BJ (cell line): ENCODE measurements at regions not wholly inside any gene's neighbourhood (a gene's known extent, or its start where the extent isn't known, plus 50 kb on each side); places are given as distances from the start of the nearest gene placed in this dataset.

Source experiments
- CTCF ChIA-PET: fragments of 350-600 bp; formaldehyde crosslinking; extraction: SDS; loops from one replicate; lab custom pipeline; 2021; ENCODE audit warnings: antibody characterized with exemption, inconsistent platforms; lab: Yijun Ruan, JAX
- POLR2A ChIA-PET: fragments of 300-600 bp; sonication (Branson Sonifier 250); formaldehyde crosslinking; extraction: SDS; loops from one replicate; lab custom pipeline; 2021; ENCODE audit warnings: antibody characterized with exemption; lab: Charles Lee
- DNase-seq: peaks from one replicate; pipeline ENCODE4 v3.0.0-alpha.2; 2011; ENCODE audit warnings: low read depth
- H3K27me3 ChIP-seq: 2 replicates; pipeline ENCODE4 v1.6.0; 2011; ENCODE audit warnings: low read length; ENCODE audit not compliant: control insufficient read depth, insufficient read depth
- H3K36me3 ChIP-seq: 2 replicates; pipeline ENCODE4 v1.5.1; 2011; ENCODE audit warnings: low read length; ENCODE audit not compliant: control insufficient read depth, insufficient read depth
- H3K4me3 ChIP-seq: 2 replicates; pipeline ENCODE4 v1.5.1; 2011; ENCODE audit warnings: low read depth, mild to moderate bottlenecking, control low read depth, low read length
- TF ChIP-seq, protein P1 (sequence below): IDR thresholded peaks from 2 replicates; pipeline ENCODE4 v1.5.1; 2011; ENCODE audit warnings: low read depth, mild to moderate bottlenecking, control low read depth, inconsistent platforms, low read length, moderate library complexity; ENCODE audit not compliant: insufficient read depth

DNA sequence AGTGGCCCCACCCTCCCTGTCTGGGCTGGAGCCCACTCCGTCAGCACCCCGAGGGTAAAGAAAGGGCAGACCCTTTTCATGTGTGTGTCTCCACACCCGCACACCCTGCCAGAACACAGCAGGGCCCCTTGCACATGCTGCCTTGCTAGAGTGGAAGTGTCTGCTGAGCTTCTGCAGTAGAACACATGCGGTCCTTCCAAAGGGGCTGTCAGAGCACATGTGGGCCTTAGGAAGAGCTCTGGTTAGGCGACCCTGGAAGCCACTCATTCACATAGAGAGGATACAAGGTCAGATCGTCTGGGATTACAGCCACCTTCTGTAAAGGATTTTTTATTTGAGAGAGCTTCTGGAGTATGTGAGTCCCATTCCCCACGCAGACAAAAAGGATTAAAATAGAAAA lies 613.2 kb upstream of the RAB6C start:
- POLR2A ChIA-PET = no interaction called here
- TF ChIP-seq, protein P1, sequence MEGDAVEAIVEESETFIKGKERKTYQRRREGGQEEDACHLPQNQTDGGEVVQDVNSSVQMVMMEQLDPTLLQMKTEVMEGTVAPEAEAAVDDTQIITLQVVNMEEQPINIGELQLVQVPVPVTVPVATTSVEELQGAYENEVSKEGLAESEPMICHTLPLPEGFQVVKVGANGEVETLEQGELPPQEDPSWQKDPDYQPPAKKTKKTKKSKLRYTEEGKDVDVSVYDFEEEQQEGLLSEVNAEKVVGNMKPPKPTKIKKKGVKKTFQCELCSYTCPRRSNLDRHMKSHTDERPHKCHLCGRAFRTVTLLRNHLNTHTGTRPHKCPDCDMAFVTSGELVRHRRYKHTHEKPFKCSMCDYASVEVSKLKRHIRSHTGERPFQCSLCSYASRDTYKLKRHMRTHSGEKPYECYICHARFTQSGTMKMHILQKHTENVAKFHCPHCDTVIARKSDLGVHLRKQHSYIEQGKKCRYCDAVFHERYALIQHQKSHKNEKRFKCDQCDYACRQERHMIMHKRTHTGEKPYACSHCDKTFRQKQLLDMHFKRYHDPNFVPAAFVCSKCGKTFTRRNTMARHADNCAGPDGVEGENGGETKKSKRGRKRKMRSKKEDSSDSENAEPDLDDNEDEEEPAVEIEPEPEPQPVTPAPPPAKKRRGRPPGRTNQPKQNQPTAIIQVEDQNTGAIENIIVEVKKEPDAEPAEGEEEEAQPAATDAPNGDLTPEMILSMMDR = no peak
- no peaks in the 10 kb centered on the region for H3K36me3 ChIP-seq
- no peaks in the 10 kb centered on the region for H3K27me3 ChIP-seq
- CTCF ChIA-PET = no interaction called here
- DNase-seq = no peak
- no peak overlapping the region for H3K4me3 ChIP-seq

DNA sequence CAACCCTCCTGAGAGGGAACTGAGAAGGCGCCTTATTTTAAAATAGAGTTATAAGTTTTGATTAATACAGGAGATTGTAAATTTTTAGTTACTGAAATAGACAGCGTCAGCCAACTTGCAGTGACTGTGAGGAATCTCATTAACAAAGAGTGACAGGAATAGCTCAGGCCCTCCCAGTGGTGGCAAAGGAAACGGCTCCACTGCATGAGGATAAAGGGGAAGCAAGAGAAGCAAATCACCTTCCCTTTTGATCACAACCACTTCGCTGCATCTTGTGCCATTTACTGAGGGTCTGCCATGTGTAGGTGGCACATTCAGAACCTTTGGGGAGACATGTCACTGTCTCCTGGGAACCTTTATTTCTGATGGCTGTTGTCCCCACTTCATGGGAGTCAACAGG lies 612.4 kb upstream of the RAB6C start:
- Histone ChIP-seq H3K36me3 (no peaks in the 10 kb centered on the region), H3K4me3 (no peak overlapping the region), H3K27me3 (no peaks in the 10 kb centered on the region)
- ChIA-PET POLR2A (no interaction called here), CTCF (no interaction called here)
- TF ChIP-seq, protein P1 = no peak
- no peak for DNase-seq

DNA sequence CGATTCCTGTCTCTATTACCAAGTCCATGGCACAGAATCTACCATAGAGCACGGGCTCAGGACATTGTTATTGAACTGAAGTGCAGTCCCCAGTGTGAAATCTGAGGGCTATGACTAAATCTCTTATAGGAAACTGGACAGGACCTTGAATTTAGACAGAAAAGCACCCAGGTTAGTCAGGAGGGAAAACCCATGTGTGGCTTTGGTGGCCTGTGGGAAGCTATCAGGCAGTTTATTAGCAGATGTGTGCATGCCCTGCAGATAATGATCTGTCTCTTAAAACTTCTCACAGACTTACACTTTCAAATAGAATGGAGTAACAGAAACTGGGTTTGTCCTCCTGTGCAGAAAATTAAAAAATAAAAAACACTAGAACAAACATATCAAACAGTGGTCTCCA lies 610.0 kb upstream of the RAB6C start:
- no peak for DNase-seq
- Histone ChIP-seq H3K4me3 (no peak overlapping the region), H3K27me3 (no peaks in the 10 kb centered on the region), H3K36me3 (no peaks in the 10 kb centered on the region)
- ChIA-PET POLR2A (no interaction called here), CTCF (no interaction called here)
- TF ChIP-seq, protein P1 = no peak

DNA sequence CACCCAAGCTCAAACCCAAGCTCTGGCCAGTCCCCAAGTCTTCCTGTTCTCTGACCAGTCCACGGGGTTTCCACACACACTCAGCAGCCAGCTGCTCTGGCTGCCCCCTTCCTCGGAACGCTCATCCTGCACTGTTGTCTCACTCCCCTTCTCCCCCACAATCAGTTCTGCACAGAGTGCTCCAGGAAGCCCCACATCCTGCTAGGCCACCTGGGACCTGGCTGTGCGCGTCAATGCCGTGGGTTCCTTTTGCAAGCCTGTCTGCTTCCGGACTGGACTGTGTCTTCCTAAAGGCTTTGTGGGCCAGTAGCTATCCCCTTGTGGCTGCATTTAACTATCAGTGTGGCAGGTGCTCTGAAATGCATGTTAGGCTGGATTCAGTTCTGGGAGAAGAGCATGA lies 605.0 kb upstream of the RAB6C start:
- ChIA-PET CTCF (no interaction called here), POLR2A (no interaction called here)
- Histone ChIP-seq H3K36me3 (no peaks in the 10 kb centered on the region), H3K27me3 (no peaks in the 10 kb centered on the region), H3K4me3 (no peak overlapping the region)
- DNase-seq = no peak
- TF ChIP-seq, protein P1 = no peak

DNA sequence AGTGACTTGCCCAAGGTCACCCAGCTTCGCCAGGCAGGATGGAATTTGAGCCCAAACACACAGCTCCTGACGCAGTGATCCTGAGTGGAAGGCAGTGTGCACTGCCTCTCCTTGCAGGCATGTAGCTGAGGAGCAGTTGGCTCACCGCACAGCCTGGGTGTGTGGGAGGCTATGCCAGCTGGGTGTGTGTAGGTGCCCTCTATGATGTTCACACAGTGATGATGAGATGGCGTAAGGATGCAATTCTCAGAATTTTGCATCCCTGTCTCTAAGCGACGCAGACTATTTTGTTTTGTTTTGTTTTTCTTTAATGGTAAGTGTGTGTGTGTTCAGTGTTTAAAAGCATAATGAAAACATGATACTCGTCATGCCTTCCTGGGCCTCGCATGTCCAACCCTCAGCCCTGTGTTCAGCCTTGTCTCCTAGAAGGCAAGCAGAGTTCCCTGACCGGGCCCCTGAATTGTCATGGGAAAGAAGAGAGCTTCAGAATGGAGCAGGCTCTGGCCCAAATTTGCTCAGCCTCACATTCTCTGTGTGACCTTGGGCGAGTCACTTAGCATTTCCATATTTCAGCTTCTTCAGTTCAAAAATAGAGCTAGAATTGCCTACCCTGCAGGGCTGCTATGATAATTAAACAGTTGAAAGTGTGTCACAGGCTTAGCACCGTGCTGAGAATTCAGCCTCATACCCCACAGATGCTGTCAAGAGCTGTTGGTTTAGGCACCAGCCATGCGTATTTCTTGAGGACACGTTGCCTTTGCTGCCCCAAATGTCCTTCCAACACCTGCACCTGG lies 603.6 kb upstream of the RAB6C start:
- TF ChIP-seq, protein P1 = no peak
- ChIA-PET POLR2A (no interaction called here), CTCF (interaction anchor here (0.6 kb wide), 1 partner anchor 8 kb away, joined by 3 read pairs; no protein-coding TSS in a partner anchor)
- Histone ChIP-seq H3K36me3 (no peaks in the 10 kb centered on the region), H3K4me3 (no peak overlapping the region), H3K27me3 (no peaks in the 10 kb centered on the region)
- DNase-seq = no peak
